Upper lobe of left lung (tissue), 4 donors: ENCODE measurements at regions not wholly inside any gene's neighbourhood (a gene's known extent, or its start where the extent isn't known, plus 50 kb on each side); places are given as distances from the start of the nearest gene placed in this dataset.

Source experiments
- POLR2A ChIP-seq, 4 donors: fragments of 450-650 bp; IDR thresholded peaks; one replicate each; pipeline ENCODE4 v1.5.1; 2016 to 2017; ENCODE audit warnings: antibody characterized with exemption in 4 of 4, mild to moderate bottlenecking in 2 of 4
- POLR2AphosphoS5 ChIP-seq, 2 donors: sonication (generic); formaldehyde crosslinking; IDR thresholded peaks; one replicate each; pipeline ENCODE4 v1.5.1; 2017; ENCODE audit warnings: antibody characterized with exemption in 2 of 2
- TF ChIP-seq, protein P1 (sequence below), 6 experiments: fragments of 450-650 bp in 4 of 6; fragments of 200-600 bp in 2 of 6; sonication (generic) in 2 of 6; IDR thresholded peaks; one replicate each; pipeline ENCODE4 v1.5.1; 2016 to 2019; ENCODE audit warnings: antibody characterized with exemption in 6 of 6

DNA sequence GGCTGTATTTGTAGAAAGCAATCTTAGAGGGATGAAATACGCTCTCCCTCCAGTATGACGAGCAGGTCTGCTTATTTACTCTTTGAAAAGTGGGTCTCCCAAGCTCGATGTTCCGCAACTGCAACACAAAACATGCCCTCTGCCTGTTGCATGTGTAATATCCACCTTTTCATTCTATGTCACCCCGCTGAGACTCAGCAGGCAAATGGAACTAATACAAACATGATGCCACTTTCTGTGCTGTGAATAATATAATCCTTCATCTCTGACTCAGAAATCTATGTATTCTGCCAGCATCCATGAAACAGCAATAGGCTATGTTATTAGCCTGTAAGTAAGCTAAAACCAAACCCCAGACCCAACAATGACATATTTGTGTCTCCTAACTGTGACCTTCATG lies 200.8 kb upstream of the TMCO5A start:
- TF ChIP-seq POLR2AphosphoS5 (IDR thresholded peaks at IDR 0.05): no peak
- TF ChIP-seq, protein P1, sequence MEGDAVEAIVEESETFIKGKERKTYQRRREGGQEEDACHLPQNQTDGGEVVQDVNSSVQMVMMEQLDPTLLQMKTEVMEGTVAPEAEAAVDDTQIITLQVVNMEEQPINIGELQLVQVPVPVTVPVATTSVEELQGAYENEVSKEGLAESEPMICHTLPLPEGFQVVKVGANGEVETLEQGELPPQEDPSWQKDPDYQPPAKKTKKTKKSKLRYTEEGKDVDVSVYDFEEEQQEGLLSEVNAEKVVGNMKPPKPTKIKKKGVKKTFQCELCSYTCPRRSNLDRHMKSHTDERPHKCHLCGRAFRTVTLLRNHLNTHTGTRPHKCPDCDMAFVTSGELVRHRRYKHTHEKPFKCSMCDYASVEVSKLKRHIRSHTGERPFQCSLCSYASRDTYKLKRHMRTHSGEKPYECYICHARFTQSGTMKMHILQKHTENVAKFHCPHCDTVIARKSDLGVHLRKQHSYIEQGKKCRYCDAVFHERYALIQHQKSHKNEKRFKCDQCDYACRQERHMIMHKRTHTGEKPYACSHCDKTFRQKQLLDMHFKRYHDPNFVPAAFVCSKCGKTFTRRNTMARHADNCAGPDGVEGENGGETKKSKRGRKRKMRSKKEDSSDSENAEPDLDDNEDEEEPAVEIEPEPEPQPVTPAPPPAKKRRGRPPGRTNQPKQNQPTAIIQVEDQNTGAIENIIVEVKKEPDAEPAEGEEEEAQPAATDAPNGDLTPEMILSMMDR (IDR thresholded peaks at IDR 0.05): no peak
- TF ChIP-seq POLR2A (IDR thresholded peaks at IDR 0.05): no peak
